ENCODE measurements at regions not wholly inside any gene's neighbourhood (a gene's known extent, or its start where the extent isn't known, plus 50 kb on each side); places are given as distances from the start of the nearest gene placed in this dataset.
A peak's percentile ranks its signal among the peaks of the same experiment; 100 is the strongest.
"Not testable (repeated sequence)": the region's sequence is repeated elsewhere in the genome, so short reads cannot be mapped to it uniquely, and the experiment has no call there.

GRCh38 chrX:21219208-21219607, 155.0 kb upstream of the CNKSR2 start:
- DNase-seq (ENCODE audit: low spot score) = not testable (repeated sequence)

- peak; percentile 7 for DNase-seq (ENCODE audit: low spot score)
These were observed 148.6 kb upstream of the CNKSR2 start for GRCh38 chrX:21225643-21226042.

GRCh38 chrX:21228974-21229373, 145.2 kb upstream of the CNKSR2 start:
- not testable (repeated sequence) for DNase-seq (ENCODE audit: low spot score)

- DNase-seq (ENCODE audit: low spot score) = no peak
These were observed 119.1 kb upstream of the CNKSR2 start for GRCh38 chrX:21255032-21255618.

GRCh38 chrX:21266949-21267348, 107.3 kb upstream of the CNKSR2 start:
- DNase-seq (ENCODE audit: low spot score) = no peak

- DNase-seq (ENCODE audit: low spot score) = no peak
These were observed 97.3 kb upstream of the CNKSR2 start for GRCh38 chrX:21276736-21277433.

- DNase-seq (ENCODE audit: low spot score) = no peak
These were observed 85.0 kb upstream of the CNKSR2 start for GRCh38 chrX:21289232-21289631.

GRCh38 chrX:21295246-21295820, 78.9 kb upstream of the CNKSR2 start:
- no peak for DNase-seq (ENCODE audit: low spot score)

GRCh38 chrX:21305799-21306336, 68.3 kb upstream of the CNKSR2 start:
- no peak for DNase-seq (ENCODE audit: low spot score)

- no peak for DNase-seq (ENCODE audit: low spot score)
These were observed 54.9 kb upstream of the CNKSR2 start for GRCh38 chrX:21319323-21319722.

All from AG08395 (cell line).